GM18505 (cell line): ENCODE measurements at regions not wholly inside any gene's neighbourhood (a gene's known extent, or its start where the extent isn't known, plus 50 kb on each side); places are given as distances from the start of the nearest gene placed in this dataset.
"Not testable (repeated sequence)": the region's sequence is repeated elsewhere in the genome, so short reads cannot be mapped to it uniquely, and the experiment has no call there.

ENCODE experiments used
- ATAC-seq: cut with Tn5 transposase; IDR thresholded peaks from one replicate; pipeline ENCODE4 v1.9.1; 2021; ENCODE audit not compliant: unreplicated experiment
- POLR2A ChIP-seq: IDR thresholded peaks from 4 replicates; pipeline ENCODE4 v1.6.1; 2011; ENCODE audit warnings: borderline replicate concordance; ENCODE audit not compliant: insufficient read depth, insufficient read length; ENCODE audit errors: extremely low read depth

- not testable (repeated sequence) for ATAC-seq
These were observed 351.1 kb downstream of the ANAPC1 start for GRCh38 chr2:111532682-111533556.

- ATAC-seq: not testable (repeated sequence)
These were observed 350.3 kb downstream of the ANAPC1 start for GRCh38 chr2:111533557-111534247.

DNA sequence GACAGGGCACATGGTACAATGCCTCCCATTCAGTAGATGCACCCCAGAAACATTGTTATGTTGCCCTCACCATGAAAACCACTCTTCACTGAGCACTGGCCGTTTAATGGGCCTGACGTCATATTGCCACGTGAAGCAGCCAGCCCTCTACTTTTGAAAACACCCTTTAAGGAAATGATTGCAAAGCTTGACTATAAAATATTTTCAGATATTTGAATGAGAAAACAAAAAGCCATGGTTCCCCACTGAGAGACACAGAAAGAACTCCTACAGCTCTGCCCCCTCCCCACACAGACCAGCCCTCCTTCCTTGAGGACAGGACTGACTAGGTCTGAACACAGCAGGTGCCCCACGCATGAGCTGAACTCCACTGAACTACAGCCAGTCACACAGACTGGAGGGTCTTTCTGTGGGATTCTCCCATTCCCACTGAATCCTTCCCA is 349.1 kb downstream of the ANAPC1 start:
- TF ChIP-seq POLR2A: no peak
- ATAC-seq: no peak

GRCh38 chr2:111535404-111535803 is 348.6 kb downstream of the ANAPC1 start:
- ATAC-seq: no peak
- no peak for TF ChIP-seq POLR2A

GRCh38 chr2:111537078-111537655 is 346.8 kb downstream of the ANAPC1 start:
- no peak for ATAC-seq
- TF ChIP-seq POLR2A: no peak

- ATAC-seq: not testable (repeated sequence)
These were observed 344.0 kb downstream of the ANAPC1 start for GRCh38 chr2:111539991-111540390.

DNA sequence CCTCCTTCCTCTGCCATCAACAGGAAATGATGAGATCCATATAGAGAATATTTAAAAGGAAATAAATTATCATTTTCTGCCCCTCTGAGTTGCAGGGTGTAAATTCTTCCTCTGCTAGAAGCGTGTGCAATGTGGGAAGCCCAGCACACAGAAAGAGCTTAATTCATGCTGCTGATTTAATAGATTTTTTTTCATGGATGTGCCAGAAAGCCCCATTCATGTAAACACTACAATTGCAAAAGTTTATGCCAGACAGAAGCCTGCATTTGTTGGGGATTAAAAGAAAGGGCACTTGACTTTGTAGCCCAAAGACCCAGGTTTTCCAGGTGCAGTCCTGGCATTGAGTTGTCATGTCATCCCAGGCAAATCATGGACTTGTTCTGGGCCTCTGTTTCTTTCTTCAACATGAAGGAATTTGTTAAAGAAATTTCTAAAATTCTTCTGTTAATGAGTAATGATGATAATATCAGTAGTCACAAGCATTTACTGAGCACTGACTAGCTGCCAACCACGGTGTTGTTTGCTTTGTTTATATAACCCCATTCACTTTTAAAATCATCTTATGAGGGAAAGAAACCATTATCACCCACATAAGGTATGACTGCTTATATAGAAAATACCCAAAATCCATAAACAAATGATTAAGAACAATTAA is 341.7 kb downstream of the ANAPC1 start:
- not testable (repeated sequence) for ATAC-seq

DNA sequence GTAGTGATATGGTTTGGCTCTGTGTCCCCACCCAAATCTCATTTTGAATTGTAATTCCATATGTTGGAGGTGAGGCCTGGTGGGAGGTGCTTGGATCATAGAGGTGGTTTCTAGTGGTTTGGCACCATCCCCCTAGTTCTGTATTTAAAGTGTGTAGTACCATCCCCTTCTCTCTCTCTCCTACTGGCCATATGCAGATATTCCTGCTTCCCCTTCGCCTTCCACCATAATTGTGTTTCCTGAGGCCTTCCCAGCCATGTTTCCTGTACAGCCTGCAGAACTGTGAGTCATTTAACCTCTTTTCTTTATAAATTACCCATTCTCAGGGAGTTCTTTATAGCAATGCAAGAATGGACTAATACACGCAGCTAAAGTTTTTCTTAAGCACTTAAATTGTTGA is 340.0 kb downstream of the ANAPC1 start:
- ATAC-seq: not testable (repeated sequence)

GRCh38 chr2:111545723-111546431 is 338.1 kb downstream of the ANAPC1 start:
- ATAC-seq: not testable (repeated sequence)

DNA sequence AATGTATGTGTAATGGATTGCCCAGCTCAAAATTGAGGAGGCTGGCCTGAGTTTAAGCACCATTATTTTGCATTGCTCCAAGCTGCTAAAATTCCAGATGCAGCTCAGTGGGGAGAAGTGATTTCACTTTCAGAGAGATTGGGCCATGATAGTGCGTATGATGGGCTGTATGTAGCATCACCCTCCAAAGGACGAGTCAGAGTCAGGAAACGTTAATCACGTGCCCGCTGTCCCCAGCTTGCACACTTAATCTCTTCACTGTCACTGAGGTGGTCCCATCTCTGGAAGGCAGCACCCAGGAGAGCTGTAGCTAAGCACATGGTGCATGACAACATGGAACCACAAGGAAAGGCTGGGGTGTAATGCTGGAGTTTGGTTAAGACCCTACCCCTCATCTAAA is 337.4 kb downstream of the ANAPC1 start:
- not testable (repeated sequence) for ATAC-seq

- ATAC-seq: not testable (repeated sequence)
These were observed 334.8 kb downstream of the ANAPC1 start for GRCh38 chr2:111549174-111549573.

DNA sequence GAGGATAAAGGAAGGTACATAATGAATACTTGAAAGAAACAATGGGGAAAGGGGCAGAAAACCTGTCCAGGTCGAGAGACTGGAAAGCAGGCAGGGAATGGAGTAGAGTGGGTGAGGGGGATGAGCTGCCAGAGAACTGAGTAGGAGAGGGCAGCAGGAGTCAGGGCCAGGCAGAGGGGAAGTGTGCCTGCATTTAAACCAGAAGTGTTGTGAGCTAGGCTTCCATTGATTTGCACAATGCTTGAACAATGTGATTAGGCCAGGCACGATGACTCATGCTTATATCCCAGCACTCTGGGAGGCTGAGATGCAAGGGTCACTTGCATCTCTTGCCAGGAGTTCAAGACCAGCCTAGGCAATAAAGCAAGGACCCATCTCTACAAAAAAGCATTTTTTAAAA is 332.6 kb downstream of the ANAPC1 start:
- not testable (repeated sequence) for ATAC-seq

GRCh38 chr2:111552625-111553024 is 331.4 kb downstream of the ANAPC1 start:
- not testable (repeated sequence) for ATAC-seq

GRCh38 chr2:111559301-111559700 is 324.7 kb downstream of the ANAPC1 start:
- not testable (repeated sequence) for ATAC-seq

- not testable (repeated sequence) for ATAC-seq
These were observed 324.2 kb downstream of the ANAPC1 start for GRCh38 chr2:111559814-111560213.

DNA sequence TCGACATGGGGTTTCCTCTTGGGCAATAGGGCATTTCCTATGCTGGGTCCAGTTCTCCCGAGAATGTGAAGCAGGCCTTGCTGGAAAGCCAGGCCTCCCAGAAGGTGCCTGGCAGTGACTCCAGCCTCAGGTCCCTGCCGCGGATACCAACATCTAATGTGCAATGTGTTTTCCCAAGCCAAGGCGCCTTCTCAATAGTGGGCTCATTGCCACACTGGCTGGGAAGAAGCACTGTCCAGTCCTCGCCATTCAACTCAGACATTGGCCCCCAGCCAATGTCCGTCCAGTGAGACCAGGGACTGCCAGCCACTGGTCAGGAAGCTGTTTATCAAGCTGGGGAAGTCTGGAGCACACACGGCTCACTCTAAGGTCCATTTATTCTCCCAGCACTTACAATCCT is 317.9 kb downstream of the ANAPC1 start:
- not testable (repeated sequence) for ATAC-seq

GRCh38 chr2:111567233-111567632 is 316.8 kb downstream of the ANAPC1 start:
- ATAC-seq: not testable (repeated sequence)

DNA sequence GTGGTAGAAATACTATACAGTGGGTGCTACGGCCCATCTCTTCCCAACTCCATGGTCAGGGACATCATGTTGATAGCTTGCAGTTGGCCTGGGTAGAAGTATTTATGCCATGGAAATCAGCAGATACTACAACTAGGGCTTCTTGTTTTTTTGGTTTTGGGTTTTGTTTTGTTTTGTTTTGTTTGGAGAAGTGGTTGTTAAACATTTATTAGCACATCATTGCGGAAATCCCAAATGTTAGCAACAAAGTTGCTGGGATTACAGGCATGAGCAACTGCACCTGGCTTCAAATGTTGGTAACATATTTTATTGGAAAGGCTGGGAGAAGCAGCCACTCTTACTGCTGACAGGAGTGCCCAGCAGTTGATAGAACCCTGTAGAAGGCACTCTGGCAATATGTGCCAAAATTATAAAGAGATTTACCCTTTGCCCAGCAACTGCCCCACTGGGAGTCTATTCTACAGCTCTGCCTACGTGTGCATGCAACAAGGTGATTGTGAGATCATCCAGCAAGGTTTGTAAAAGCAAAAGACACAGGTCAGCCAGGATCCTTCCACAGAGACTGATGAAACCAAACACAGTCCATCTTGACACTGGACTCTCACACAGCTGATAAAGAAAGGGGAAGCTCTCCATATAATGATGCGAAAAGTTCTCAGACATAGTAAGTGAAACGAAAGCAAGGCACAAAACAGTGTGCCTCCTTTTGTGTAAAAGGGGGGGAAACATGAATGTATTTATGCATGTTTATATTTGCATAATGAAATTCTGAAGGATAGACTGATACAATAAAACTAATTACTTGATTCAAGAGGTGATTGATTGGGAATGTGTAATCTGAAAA is 314.4 kb downstream of the ANAPC1 start:
- not testable (repeated sequence) for ATAC-seq
